ENCODE measurements at regions not wholly inside any gene's neighbourhood (a gene's known extent, or its start where the extent isn't known, plus 50 kb on each side); places are given as distances from the start of the nearest gene placed in this dataset.

- TF ChIP-seq MAX (IDR thresholded peaks at IDR 0.05; ENCODE audit: low read depth, low read length) (no peak), MYC (IDR thresholded peaks at IDR 0.05; ENCODE audit: low read depth, low read length) (no peak), CTCF (IDR thresholded peaks at IDR 0.05; ENCODE audit: low read depth, low read length) (no peak)
- DNase-seq (ENCODE audit: low read depth) = no peak
- no peak overlapping the region for H3K4me3 ChIP-seq (ENCODE audit: low read depth, low read length)
These were observed 125.2 kb upstream of the ADPGK start for GRCh38 chr15:72908713-72909112.

- TF ChIP-seq CTCF (IDR thresholded peaks at IDR 0.05; ENCODE audit: low read depth, low read length) (no peak), MAX (IDR thresholded peaks at IDR 0.05; ENCODE audit: low read depth, low read length) (no peak), MYC (IDR thresholded peaks at IDR 0.05; ENCODE audit: low read depth, low read length) (no peak), POLR2A (IDR thresholded peaks at IDR 0.05; ENCODE audit: extremely low read depth, insufficient read length) (no peak)
- no peak for DNase-seq (ENCODE audit: low read depth)
- H3K4me3 ChIP-seq (ENCODE audit: low read depth, low read length) = no peak overlapping the region
These were observed 124.2 kb upstream of the ADPGK start for GRCh38 chr15:72907733-72908132.

- DNase-seq (ENCODE audit: low read depth) = no peak
- no peak overlapping the region for H3K4me3 ChIP-seq (ENCODE audit: low read depth, low read length)
- TF ChIP-seq MYC (IDR thresholded peaks at IDR 0.05; ENCODE audit: low read depth, low read length) (no peak), CTCF (IDR thresholded peaks at IDR 0.05; ENCODE audit: low read depth, low read length) (no peak), POLR2A (IDR thresholded peaks at IDR 0.05; ENCODE audit: extremely low read depth, insufficient read length) (no peak), MAX (IDR thresholded peaks at IDR 0.05; ENCODE audit: low read depth, low read length) (no peak)
These were observed 119.3 kb upstream of the ADPGK start for GRCh38 chr15:72902919-72903260.

GRCh38 chr15:72902245-72902918 is 118.8 kb upstream of the ADPGK start:
- no peak overlapping the region for H3K4me3 ChIP-seq (ENCODE audit: low read depth, low read length)
- TF ChIP-seq MAX (IDR thresholded peaks at IDR 0.05; ENCODE audit: low read depth, low read length) (no peak), CTCF (IDR thresholded peaks at IDR 0.05; ENCODE audit: low read depth, low read length) (no peak), POLR2A (IDR thresholded peaks at IDR 0.05; ENCODE audit: extremely low read depth, insufficient read length) (no peak), MYC (IDR thresholded peaks at IDR 0.05; ENCODE audit: low read depth, low read length) (no peak)
- no peak for DNase-seq (ENCODE audit: low read depth)

GRCh38 chr15:72892986-72893385 is 109.4 kb upstream of the ADPGK start:
- no peak for TF ChIP-seq MAX (IDR thresholded peaks at IDR 0.05; ENCODE audit: low read depth, low read length)
- TF ChIP-seq CTCF (IDR thresholded peaks at IDR 0.05; ENCODE audit: low read depth, low read length) = no peak
- TF ChIP-seq MYC (IDR thresholded peaks at IDR 0.05; ENCODE audit: low read depth, low read length) = no peak
- no peak for TF ChIP-seq POLR2A (IDR thresholded peaks at IDR 0.05; ENCODE audit: extremely low read depth, insufficient read length)
- DNase-seq (ENCODE audit: low read depth) = no peak
- no peak overlapping the region for H3K4me3 ChIP-seq (ENCODE audit: low read depth, low read length)
